GM12878 (cell line): ENCODE measurements at regions not wholly inside any gene's neighbourhood (a gene's known extent, or its start where the extent isn't known, plus 50 kb on each side); places are given as distances from the start of the nearest gene placed in this dataset.

Experiments used
- CEBPB ChIP-seq, 2 experiments: fragments of 150-350 bp in 1 of 2; IDR thresholded peaks; 2 replicates each; pipeline ENCODE4 v1.6.1; 2012 to 2014; ENCODE audit warnings: low read depth in 2 of 2, low read length in 2 of 2, borderline replicate concordance in 1 of 2, inconsistent platforms in 1 of 2
- CREM ChIP-seq: IDR thresholded peaks from 2 replicates; pipeline ENCODE4 v1.6.1; 2014; ENCODE audit warnings: antibody characterized with exemption, low read depth
- EP300 ChIP-seq, 2 experiments: fragments of 150-350 bp in 1 of 2; IDR thresholded peaks; 2 replicates each; pipeline ENCODE4 v1.6.1; 2011 to 2012; ENCODE audit warnings: low read depth in 2 of 2, low read length in 2 of 2, borderline replicate concordance in 1 of 2, improper control_type of control experiment in 1 of 2, inconsistent platforms in 1 of 2; ENCODE audit not compliant: control insufficient read depth in 1 of 2
- MYC ChIP-seq: IDR thresholded peaks from 2 replicates; pipeline ENCODE4 v1.6.1; 2011; ENCODE audit warnings: mild to moderate bottlenecking, low read length, moderate library complexity, inconsistent platforms; ENCODE audit not compliant: insufficient read depth, insufficient replicate concordance, insufficient read length, severe bottlenecking
- POLR2A ChIP-seq: IDR thresholded peaks from 2 replicates; pipeline ENCODE4 v1.6.1; 2011; ENCODE audit warnings: low read depth, mild to moderate bottlenecking, low read length
- POLR2AphosphoS5 ChIP-seq: IDR thresholded peaks from 2 replicates; pipeline ENCODE4 v1.6.1; 2011; ENCODE audit warnings: mild to moderate bottlenecking, low read length, inconsistent platforms
- SP1 ChIP-seq: IDR thresholded peaks from one replicate; pipeline ENCODE4 v1.6.1; 2011; ENCODE audit warnings: low read depth, low read length
- TCF7 ChIP-seq: IDR thresholded peaks from 2 replicates; pipeline ENCODE4 v1.6.1; 2014; ENCODE audit warnings: antibody characterized with exemption, borderline replicate concordance
- YY1 ChIP-seq: IDR thresholded peaks from 2 replicates; pipeline ENCODE4 v1.6.1; 2011; ENCODE audit warnings: low read depth, mild to moderate bottlenecking, low read length
- ZNF24 ChIP-seq: fragments of 450-650 bp; IDR thresholded peaks from 2 replicates; pipeline ENCODE4 v1.6.1; 2017; ENCODE audit warnings: antibody characterized with exemption, mild to moderate bottlenecking
- ZNF274 ChIP-seq: IDR thresholded peaks from one replicate; pipeline ENCODE4 v1.8.0; 2011; ENCODE audit not compliant: insufficient read length, insufficient read depth
- TF ChIP-seq, protein P1 (sequence below), 3 experiments: IDR thresholded peaks in 2 of 3; conservative IDR thresholded peaks in 1 of 3; 2 replicates each; pipeline ENCODE4 v1.5.1; 2011; ENCODE audit warnings: low read depth in 3 of 3, low read length in 3 of 3, mild to moderate bottlenecking in 3 of 3, control low read depth in 2 of 3, moderate library complexity in 2 of 3, inconsistent platforms in 1 of 3, mixed read lengths in 1 of 3; ENCODE audit not compliant: control insufficient read depth in 2 of 3, insufficient read depth in 1 of 3; ENCODE audit errors: extremely low read depth in 1 of 3
- TF ChIP-seq, protein P2 (sequence below): IDR thresholded peaks from 2 replicates; pipeline ENCODE4 v1.6.1; 2011; ENCODE audit warnings: mild to moderate bottlenecking, low read depth, low read length, moderate library complexity; ENCODE audit not compliant: insufficient replicate concordance

DNA sequence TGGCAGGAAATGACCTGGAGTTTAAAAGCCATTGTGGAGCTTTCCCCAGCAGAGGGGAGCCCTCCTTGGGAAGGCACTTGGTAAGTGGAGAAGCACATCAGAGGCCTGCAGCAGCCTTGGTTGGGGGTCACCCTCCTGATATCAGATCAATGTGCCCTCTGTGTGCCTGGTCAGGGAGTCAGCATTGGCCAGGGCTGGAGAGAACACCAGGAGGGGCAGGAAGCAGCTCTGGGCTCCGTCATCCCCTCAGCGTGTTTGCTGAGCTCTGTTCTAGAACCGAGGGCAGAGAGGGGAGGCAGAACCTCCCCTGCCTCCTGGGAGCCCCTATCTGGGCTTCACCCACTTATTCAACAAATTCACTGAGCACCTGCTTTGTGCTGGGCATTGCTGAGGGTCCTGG lies 846.0 kb downstream of the TBC1D22A start:
- TF ChIP-seq POLR2A (no peak), TCF7 (no peak), ZNF24 (no peak), EP300 (IDR thresholded peaks at IDR 0.05; ENCODE audit: borderline replicate concordance in 1 of 2, control insufficient read depth in 1 of 2, low read depth in 2 of 2, low read length in 2 of 2) (no peak), MYC (no peak), POLR2AphosphoS5 (no peak), ZNF274 (no peak), SP1 (no peak), YY1 (no peak), CREM (no peak), CEBPB (IDR thresholded peaks at IDR 0.05; ENCODE audit: borderline replicate concordance in 1 of 2, low read depth in 2 of 2, low read length in 2 of 2) (no peak)
- TF ChIP-seq, protein P1, sequence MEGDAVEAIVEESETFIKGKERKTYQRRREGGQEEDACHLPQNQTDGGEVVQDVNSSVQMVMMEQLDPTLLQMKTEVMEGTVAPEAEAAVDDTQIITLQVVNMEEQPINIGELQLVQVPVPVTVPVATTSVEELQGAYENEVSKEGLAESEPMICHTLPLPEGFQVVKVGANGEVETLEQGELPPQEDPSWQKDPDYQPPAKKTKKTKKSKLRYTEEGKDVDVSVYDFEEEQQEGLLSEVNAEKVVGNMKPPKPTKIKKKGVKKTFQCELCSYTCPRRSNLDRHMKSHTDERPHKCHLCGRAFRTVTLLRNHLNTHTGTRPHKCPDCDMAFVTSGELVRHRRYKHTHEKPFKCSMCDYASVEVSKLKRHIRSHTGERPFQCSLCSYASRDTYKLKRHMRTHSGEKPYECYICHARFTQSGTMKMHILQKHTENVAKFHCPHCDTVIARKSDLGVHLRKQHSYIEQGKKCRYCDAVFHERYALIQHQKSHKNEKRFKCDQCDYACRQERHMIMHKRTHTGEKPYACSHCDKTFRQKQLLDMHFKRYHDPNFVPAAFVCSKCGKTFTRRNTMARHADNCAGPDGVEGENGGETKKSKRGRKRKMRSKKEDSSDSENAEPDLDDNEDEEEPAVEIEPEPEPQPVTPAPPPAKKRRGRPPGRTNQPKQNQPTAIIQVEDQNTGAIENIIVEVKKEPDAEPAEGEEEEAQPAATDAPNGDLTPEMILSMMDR (IDR thresholded peaks at IDR 0.05 in 2 of 3, conservative IDR thresholded peaks at IDR 0.05 in 1 of 3; ENCODE audit: control insufficient read depth in 2 of 3, extremely low read depth in 1 of 3, insufficient read depth in 1 of 3, low read depth in 3 of 3, low read length in 3 of 3) = no peak
- TF ChIP-seq, protein P2, sequence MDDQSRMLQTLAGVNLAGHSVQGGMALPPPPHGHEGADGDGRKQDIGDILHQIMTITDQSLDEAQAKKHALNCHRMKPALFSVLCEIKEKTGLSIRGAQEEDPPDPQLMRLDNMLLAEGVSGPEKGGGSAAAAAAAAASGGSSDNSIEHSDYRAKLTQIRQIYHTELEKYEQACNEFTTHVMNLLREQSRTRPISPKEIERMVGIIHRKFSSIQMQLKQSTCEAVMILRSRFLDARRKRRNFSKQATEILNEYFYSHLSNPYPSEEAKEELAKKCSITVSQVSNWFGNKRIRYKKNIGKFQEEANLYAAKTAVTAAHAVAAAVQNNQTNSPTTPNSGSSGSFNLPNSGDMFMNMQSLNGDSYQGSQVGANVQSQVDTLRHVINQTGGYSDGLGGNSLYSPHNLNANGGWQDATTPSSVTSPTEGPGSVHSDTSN = no peak
